Hematopoietic multipotent progenitor cell (in vitro differentiated cells): ENCODE measurements at regions not wholly inside any gene's neighbourhood (a gene's known extent, or its start where the extent isn't known, plus 50 kb on each side); places are given as distances from the start of the nearest gene placed in this dataset.
"Not testable (repeated sequence)": the region's sequence is repeated elsewhere in the genome, so short reads cannot be mapped to it uniquely, and the experiment has no call there.

Experiments used
- DNase-seq, 3 donors: peaks; one replicate each; pipeline ENCODE4 v3.0.0-alpha.2; 2011 to 2015; ENCODE audit warnings: low read depth in 2 of 3, low spot score in 2 of 3

- peak in 1 of 3 donors; percentile 20 for DNase-seq
These were observed 108.0 kb upstream of the TBC1D5 start for GRCh38 chr3:17850448-17850847.

GRCh38 chr3:17848102-17848501 is 105.7 kb upstream of the TBC1D5 start:
- no peak for DNase-seq

GRCh38 chr3:17847156-17847555 is 104.7 kb upstream of the TBC1D5 start:
- no peak for DNase-seq

- DNase-seq, result no peak
These were observed 104.0 kb upstream of the TBC1D5 start for GRCh38 chr3:17846466-17846865.

- DNase-seq, result no peak
These were observed 102.8 kb upstream of the TBC1D5 start for GRCh38 chr3:17845026-17845812.

GRCh38 chr3:17844236-17844635 is 101.8 kb upstream of the TBC1D5 start:
- no peak for DNase-seq

- DNase-seq, result peak; percentile 30 to 81 (median 70)
These were observed 98.9 kb upstream of the TBC1D5 start for GRCh38 chr3:17841190-17841828.

- DNase-seq, result no peak
These were observed 98.2 kb upstream of the TBC1D5 start for GRCh38 chr3:17840651-17841050.

GRCh38 chr3:17840126-17840525 is 97.7 kb upstream of the TBC1D5 start:
- DNase-seq, result peak in 1 of 3 donors; percentile 7

GRCh38 chr3:17836919-17837318 is 94.5 kb upstream of the TBC1D5 start:
- no peak for DNase-seq

- no peak for DNase-seq
These were observed 93.7 kb upstream of the TBC1D5 start for GRCh38 chr3:17836092-17836491.

- no peak for DNase-seq
These were observed 91.5 kb upstream of the TBC1D5 start for GRCh38 chr3:17833786-17834559.

- DNase-seq, result no peak
These were observed 89.6 kb upstream of the TBC1D5 start for GRCh38 chr3:17832016-17832415.

GRCh38 chr3:17831366-17831765 is 88.9 kb upstream of the TBC1D5 start:
- DNase-seq, result no peak

- no peak for DNase-seq
These were observed 88.4 kb upstream of the TBC1D5 start for GRCh38 chr3:17830788-17831187.

- DNase-seq, result no peak
These were observed 86.0 kb upstream of the TBC1D5 start for GRCh38 chr3:17828388-17828787.

- no peak for DNase-seq
These were observed 82.9 kb upstream of the TBC1D5 start for GRCh38 chr3:17825298-17825697.

GRCh38 chr3:17823816-17824215 is 81.4 kb upstream of the TBC1D5 start:
- DNase-seq, result no peak

GRCh38 chr3:17823036-17823435 is 80.6 kb upstream of the TBC1D5 start:
- DNase-seq, result no peak

- DNase-seq, result no peak
These were observed 78.3 kb upstream of the TBC1D5 start for GRCh38 chr3:17820704-17821103.

- DNase-seq, result no peak
These were observed 77.8 kb upstream of the TBC1D5 start for GRCh38 chr3:17820275-17820674.

GRCh38 chr3:17817973-17818372 is 75.5 kb upstream of the TBC1D5 start:
- not testable (repeated sequence) for DNase-seq
